PFSK-1 (cell line): ENCODE measurements at regions not wholly inside any gene's neighbourhood (a gene's known extent, or its start where the extent isn't known, plus 50 kb on each side); places are given as distances from the start of the nearest gene placed in this dataset.

Experiments
- FOXP2 ChIP-seq: optimal IDR thresholded peaks from 2 replicates; pipeline ENCODE3; 2011; ENCODE audit warnings: borderline replicate concordance, control low read depth, inconsistent platforms; ENCODE audit not compliant: insufficient read depth; ENCODE audit errors: extremely low read length, extremely low read depth
- POLR2AphosphoS5 ChIP-seq: IDR thresholded peaks from 2 replicates; pipeline ENCODE4 v1.6.1; 2012; ENCODE audit warnings: low read depth, mild to moderate bottlenecking, control low read depth, low read length, moderate library complexity
- SIN3A ChIP-seq: IDR thresholded peaks from 2 replicates; pipeline ENCODE4 v1.6.1; 2012; ENCODE audit warnings: mild to moderate bottlenecking, low read length, moderate library complexity, borderline replicate concordance; ENCODE audit not compliant: insufficient read depth
- TAF1 ChIP-seq: IDR thresholded peaks from 2 replicates; pipeline ENCODE4 v1.6.1; 2012; ENCODE audit warnings: low read length, control low read depth, borderline replicate concordance; ENCODE audit not compliant: insufficient read depth
- TF ChIP-seq, protein P1 (sequence below), 2 experiments: IDR thresholded peaks; 2 replicates each; pipeline versions ENCODE4 v1.6.1 to v1.8.0; 2011 to 2012; ENCODE audit warnings: low read depth in 2 of 2, low read length in 2 of 2, control low read depth in 1 of 2, inconsistent platforms in 1 of 2, mild to moderate bottlenecking in 1 of 2, moderate library complexity in 1 of 2; ENCODE audit not compliant: insufficient read depth in 1 of 2

DNA sequence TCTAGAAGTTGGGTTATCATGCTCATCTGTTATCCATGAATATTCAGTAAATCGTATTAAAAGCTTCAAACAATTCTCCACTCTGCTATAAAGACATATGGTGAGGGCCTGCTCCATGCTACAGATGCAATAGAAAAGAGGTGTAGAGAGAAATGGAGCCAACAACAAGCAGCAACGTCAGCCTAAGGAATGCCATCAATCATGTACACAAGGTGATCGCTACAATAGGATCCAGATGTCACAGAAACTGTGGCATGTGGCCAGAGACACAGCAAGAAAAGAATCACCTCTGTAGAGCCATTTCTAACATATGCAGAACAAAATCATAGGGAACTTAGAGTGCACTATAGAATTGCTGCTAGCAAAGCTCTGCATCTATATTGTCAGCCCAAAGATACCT lies 1188.1 kb downstream of the PCDH7 start:
- TF ChIP-seq FOXP2 (no peak), POLR2AphosphoS5 (no peak), TAF1 (no peak)
- TF ChIP-seq, protein P1, sequence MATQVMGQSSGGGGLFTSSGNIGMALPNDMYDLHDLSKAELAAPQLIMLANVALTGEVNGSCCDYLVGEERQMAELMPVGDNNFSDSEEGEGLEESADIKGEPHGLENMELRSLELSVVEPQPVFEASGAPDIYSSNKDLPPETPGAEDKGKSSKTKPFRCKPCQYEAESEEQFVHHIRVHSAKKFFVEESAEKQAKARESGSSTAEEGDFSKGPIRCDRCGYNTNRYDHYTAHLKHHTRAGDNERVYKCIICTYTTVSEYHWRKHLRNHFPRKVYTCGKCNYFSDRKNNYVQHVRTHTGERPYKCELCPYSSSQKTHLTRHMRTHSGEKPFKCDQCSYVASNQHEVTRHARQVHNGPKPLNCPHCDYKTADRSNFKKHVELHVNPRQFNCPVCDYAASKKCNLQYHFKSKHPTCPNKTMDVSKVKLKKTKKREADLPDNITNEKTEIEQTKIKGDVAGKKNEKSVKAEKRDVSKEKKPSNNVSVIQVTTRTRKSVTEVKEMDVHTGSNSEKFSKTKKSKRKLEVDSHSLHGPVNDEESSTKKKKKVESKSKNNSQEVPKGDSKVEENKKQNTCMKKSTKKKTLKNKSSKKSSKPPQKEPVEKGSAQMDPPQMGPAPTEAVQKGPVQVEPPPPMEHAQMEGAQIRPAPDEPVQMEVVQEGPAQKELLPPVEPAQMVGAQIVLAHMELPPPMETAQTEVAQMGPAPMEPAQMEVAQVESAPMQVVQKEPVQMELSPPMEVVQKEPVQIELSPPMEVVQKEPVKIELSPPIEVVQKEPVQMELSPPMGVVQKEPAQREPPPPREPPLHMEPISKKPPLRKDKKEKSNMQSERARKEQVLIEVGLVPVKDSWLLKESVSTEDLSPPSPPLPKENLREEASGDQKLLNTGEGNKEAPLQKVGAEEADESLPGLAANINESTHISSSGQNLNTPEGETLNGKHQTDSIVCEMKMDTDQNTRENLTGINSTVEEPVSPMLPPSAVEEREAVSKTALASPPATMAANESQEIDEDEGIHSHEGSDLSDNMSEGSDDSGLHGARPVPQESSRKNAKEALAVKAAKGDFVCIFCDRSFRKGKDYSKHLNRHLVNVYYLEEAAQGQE (IDR thresholded peaks at IDR 0.05; ENCODE audit: insufficient read depth in 1 of 2, low read depth in 2 of 2, low read length in 2 of 2) = no peak

DNA sequence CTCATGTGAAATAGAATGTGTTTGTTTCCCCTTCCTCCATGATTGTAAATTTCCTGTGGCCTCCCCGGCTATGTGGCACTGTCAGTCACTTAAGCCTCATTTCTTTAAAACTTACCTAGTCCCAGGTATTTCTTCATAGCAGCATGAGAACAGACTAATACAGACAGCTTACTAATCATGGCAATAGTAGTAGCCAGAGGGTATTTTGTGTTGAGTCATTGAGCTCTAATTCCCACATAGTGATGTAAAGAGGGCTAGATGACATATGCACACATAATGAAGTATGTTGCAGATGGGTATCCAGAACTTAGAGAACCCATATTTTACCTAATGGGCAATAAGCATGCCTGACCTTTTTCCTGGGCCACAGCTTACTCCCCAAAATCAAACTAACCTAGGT lies 1197.2 kb downstream of the PCDH7 start:
- TF ChIP-seq, protein P1 (IDR thresholded peaks at IDR 0.05; ENCODE audit: insufficient read depth in 1 of 2, low read depth in 2 of 2, low read length in 2 of 2) = no peak

DNA sequence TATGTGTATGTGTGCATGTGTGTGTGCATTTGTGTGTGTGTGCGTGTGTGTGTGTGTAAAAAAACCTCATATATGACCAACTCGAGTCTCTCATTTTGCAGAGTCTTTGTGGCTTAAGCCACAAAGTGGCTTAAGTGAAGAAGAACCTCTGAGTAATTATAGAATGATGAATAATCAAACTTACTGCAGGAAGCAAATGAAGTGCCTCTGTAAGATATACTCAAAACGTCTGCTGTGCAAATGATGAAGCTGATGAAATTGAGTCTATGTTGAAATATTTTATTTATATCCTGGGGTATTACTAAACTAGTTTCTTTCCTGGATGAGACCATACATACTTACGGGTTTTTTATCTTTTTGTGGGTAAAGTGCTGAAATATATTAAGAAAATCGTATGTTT lies 1198.7 kb downstream of the PCDH7 start:
- TF ChIP-seq SIN3A = no peak
- no peak for TF ChIP-seq FOXP2

DNA sequence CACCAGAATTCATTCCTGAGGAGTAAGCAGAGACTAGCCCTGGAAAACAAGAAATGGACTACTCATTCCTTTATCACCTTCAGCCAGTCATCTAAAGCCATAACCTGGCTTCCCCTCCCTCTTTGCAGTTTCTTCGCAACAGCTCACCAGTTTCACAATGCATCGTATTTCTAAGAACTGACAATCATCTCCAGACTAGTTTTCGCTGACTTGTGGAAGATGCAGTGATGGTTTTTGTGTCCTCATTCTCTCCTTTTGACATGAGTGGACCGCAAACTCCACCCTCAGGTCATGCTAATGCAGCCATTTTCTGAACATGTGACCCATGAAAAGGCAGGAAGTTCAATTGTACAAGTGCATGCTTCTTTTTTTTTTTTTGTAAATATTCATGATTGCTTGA lies 1203.5 kb downstream of the PCDH7 start:
- TF ChIP-seq TAF1 = no peak

DNA sequence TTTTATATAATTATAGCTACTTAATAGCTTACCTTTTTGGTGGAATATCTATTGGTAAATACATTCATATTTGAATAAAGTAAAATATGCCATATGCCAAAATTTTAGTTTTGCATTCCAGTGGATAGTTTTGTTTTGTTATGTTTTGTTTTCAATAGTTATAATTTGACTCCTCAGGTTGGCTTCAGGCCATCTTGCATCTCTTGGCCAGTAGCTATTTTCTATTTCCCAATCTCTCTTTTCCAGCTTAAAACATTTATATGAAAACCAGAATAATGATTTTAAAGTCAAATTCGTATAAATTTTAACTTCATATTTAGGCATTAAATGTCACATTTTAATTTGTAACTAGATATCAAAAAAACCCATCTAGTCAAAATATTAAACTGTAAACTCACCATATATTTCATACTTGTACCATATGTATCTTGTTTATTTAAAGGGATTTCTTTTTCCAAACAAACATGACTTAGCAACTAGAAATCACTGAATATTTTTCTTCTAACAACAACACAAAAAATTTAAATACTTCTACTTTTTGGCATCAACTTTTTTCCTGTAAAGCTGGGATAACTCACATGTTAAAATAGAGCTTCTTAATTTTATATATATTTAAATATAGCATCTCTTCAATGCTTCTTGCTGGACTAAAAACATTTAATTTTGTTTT lies 1209.6 kb downstream of the PCDH7 start:
- TF ChIP-seq, protein P1 (IDR thresholded peaks at IDR 0.05; ENCODE audit: insufficient read depth in 1 of 2, low read depth in 2 of 2, low read length in 2 of 2) = no peak
- TF ChIP-seq FOXP2 = no peak
- TF ChIP-seq POLR2AphosphoS5 = no peak
- TF ChIP-seq SIN3A = no peak
- TF ChIP-seq TAF1 = no peak

GRCh38 chr4:31946456-31946855 lies 1226.3 kb downstream of the PCDH7 start:
- TF ChIP-seq SIN3A = no peak

DNA sequence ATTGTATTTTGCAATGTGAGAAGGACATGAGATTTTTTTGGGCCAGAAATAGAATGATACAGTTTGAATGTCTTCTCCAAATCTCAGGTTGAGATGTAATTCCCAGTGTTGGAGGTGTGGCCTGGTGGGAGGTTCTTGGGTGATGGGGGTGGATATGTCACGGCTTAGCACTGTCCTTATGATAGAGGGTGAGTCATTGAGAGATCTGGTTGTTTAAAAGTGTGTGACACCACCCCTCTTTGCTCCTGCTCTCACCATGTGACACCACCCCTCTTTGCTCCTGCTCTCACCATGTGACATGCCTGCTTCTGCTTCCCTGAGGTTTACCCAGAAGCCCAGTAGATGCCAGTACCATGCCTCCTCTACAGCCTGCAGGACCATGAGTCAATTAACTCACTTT lies 1226.9 kb downstream of the PCDH7 start:
- no peak for TF ChIP-seq FOXP2
- no peak for TF ChIP-seq SIN3A
- TF ChIP-seq, protein P1 (IDR thresholded peaks at IDR 0.05; ENCODE audit: insufficient read depth in 1 of 2, low read depth in 2 of 2, low read length in 2 of 2) = no peak
- TF ChIP-seq TAF1 = no peak
- TF ChIP-seq POLR2AphosphoS5 = no peak
